Tibial nerve (tissue), 4 donors: ENCODE measurements at regions not wholly inside any gene's neighbourhood (a gene's known extent, or its start where the extent isn't known, plus 50 kb on each side); places are given as distances from the start of the nearest gene placed in this dataset.

Source experiments
- DNase-seq, 2 donors: peaks; one replicate each; pipeline ENCODE4 v3.0.0-alpha.2; 2019; ENCODE audit warnings: low spot score in 2 of 2
- H3K27ac ChIP-seq, 4 donors: fragments of 200-600 bp; sonication (generic) in 3 of 4; one replicate each; pipeline ENCODE4 v1.5.1; 2017 to 2019; ENCODE audit warnings: mild to moderate bottlenecking in 1 of 4
- H3K27me3 ChIP-seq, 2 donors: fragments of 200-600 bp; sonication (generic) in 1 of 2; one replicate each; pipeline versions ENCODE4 v1.5.1 to v1.6.0; 2017 to 2019
- H3K36me3 ChIP-seq, 3 donors: fragments of 200-600 bp; sonication (generic); one replicate each; pipeline ENCODE4 v1.5.1; 2018 to 2019
- H3K4me1 ChIP-seq, 4 donors: fragments of 200-600 bp; sonication (generic) in 3 of 4; one replicate each; pipeline ENCODE4 v1.5.1; 2017 to 2019
- H3K4me3 ChIP-seq, 4 donors: fragments of 200-600 bp; sonication (generic) in 3 of 4; one replicate each; pipeline ENCODE4 v1.5.1; 2017 to 2019; ENCODE audit warnings: mild to moderate bottlenecking in 1 of 4, moderate library complexity in 1 of 4
- H3K9me3 ChIP-seq, 4 donors: fragments of 200-600 bp; sonication (generic) in 3 of 4; one replicate each; pipeline ENCODE4 v1.5.1; 2017 to 2019
- CTCF ChIP-seq, 5 experiments: fragments of 200-600 bp in 3 of 5; fragments of 450-650 bp in 2 of 5; sonication (generic) in 3 of 5; IDR thresholded peaks; one replicate each; pipeline ENCODE4 v1.5.1; 2016 to 2019; ENCODE audit warnings: antibody characterized with exemption in 5 of 5, mild to moderate bottlenecking in 3 of 5, moderate library complexity in 2 of 5
- EP300 ChIP-seq, 2 donors: sonication (generic); formaldehyde crosslinking; IDR thresholded peaks; one replicate each; pipeline ENCODE4 v1.6.1; 2017; ENCODE audit warnings: antibody characterized with exemption in 2 of 2, mild to moderate bottlenecking in 1 of 2
- POLR2A ChIP-seq, 2 donors: fragments of 450-650 bp; IDR thresholded peaks; one replicate each; pipeline ENCODE4 v1.6.1; 2017; ENCODE audit warnings: antibody characterized with exemption in 2 of 2, mild to moderate bottlenecking in 2 of 2, moderate library complexity in 2 of 2
- WGBS, 2 donors: methylation state at CpG; one replicate each; pipeline ENCODE4 v1.1.5; 2018; 5-methylcytosine and 5-hydroxymethylcytosine counted together

- Histone ChIP-seq H3K36me3 (no peaks in the 10 kb centered on the region), H3K4me3 (no peak overlapping the region), H3K9me3 (no peaks in the 10 kb centered on the region), H3K27me3 (no peaks in the 10 kb centered on the region), H3K27ac (no peak overlapping the region), H3K4me1 (no peaks in the 10 kb centered on the region)
- WGBS, 2 donors: 87 to 93% methylated on average over 10 of the region's 10 CpGs
- DNase-seq: no peak
- no peak for TF ChIP-seq CTCF (IDR thresholded peaks at IDR 0.05)
- TF ChIP-seq POLR2A (IDR thresholded peaks at IDR 0.05): no peak
- TF ChIP-seq EP300 (IDR thresholded peaks at IDR 0.05): no peak
Observed at GRCh38 chrX:6374556-6374955, 145.9 kb upstream of the NLGN4X start.

- Histone ChIP-seq H3K27me3 (no peaks in the 10 kb centered on the region), H3K9me3 (no peaks in the 10 kb centered on the region), H3K4me3 (no peak overlapping the region), H3K36me3 (no peaks in the 10 kb centered on the region), H3K27ac (no peak overlapping the region), H3K4me1 (no peaks in the 10 kb centered on the region)
- WGBS, 2 donors: 64% methylated on average over 1 of the region's 1 CpG
- TF ChIP-seq EP300 (IDR thresholded peaks at IDR 0.05) (no peak), CTCF (IDR thresholded peaks at IDR 0.05) (no peak), POLR2A (IDR thresholded peaks at IDR 0.05) (no peak)
- DNase-seq: no peak
Observed at GRCh38 chrX:6372981-6373380, 144.3 kb upstream of the NLGN4X start.

GRCh38 chrX:6371353-6371752, 142.7 kb upstream of the NLGN4X start:
- DNase-seq: no peak
- Histone ChIP-seq H3K27ac (no peak overlapping the region), H3K4me1 (no peaks in the 10 kb centered on the region), H3K36me3 (no peaks in the 10 kb centered on the region), H3K9me3 (no peaks in the 10 kb centered on the region), H3K4me3 (no peak overlapping the region), H3K27me3 (no peaks in the 10 kb centered on the region)
- 60 to 77% methylated on average over 1 to 3 of the region's 3 CpGs for WGBS, 2 donors
- no peak for TF ChIP-seq CTCF (IDR thresholded peaks at IDR 0.05)
- no peak for TF ChIP-seq POLR2A (IDR thresholded peaks at IDR 0.05)
- TF ChIP-seq EP300 (IDR thresholded peaks at IDR 0.05): no peak

GRCh38 chrX:6363188-6363587, 134.5 kb upstream of the NLGN4X start:
- TF ChIP-seq POLR2A (IDR thresholded peaks at IDR 0.05): no peak
- TF ChIP-seq EP300 (IDR thresholded peaks at IDR 0.05): no peak
- TF ChIP-seq CTCF (IDR thresholded peaks at IDR 0.05): no peak
- no peaks in the 10 kb centered on the region for H3K27me3 ChIP-seq
- DNase-seq: no peak
- no peak overlapping the region for H3K4me3 ChIP-seq
- H3K9me3 ChIP-seq: no peaks in the 10 kb centered on the region
- 48 to 50% methylated on average over 4 of the region's 4 CpGs for WGBS, 2 donors
- no peaks in the 10 kb centered on the region for H3K36me3 ChIP-seq
- H3K4me1 ChIP-seq: no peaks in the 10 kb centered on the region
- no peak overlapping the region for H3K27ac ChIP-seq

- TF ChIP-seq EP300 (IDR thresholded peaks at IDR 0.05): no peak
- TF ChIP-seq CTCF (IDR thresholded peaks at IDR 0.05): no peak
- no peak for TF ChIP-seq POLR2A (IDR thresholded peaks at IDR 0.05)
- WGBS, 2 donors: 77 to 82% methylated on average over 4 of the region's 4 CpGs
Observed at GRCh38 chrX:6325437-6325836, 96.8 kb upstream of the NLGN4X start.

More at GRCh38 chrX:6325437-6325836, 96.8 kb upstream of the NLGN4X start:
- no peak for DNase-seq
- H3K4me1 ChIP-seq: no peaks in the 10 kb centered on the region
- H3K27ac ChIP-seq: no peak overlapping the region
- no peak overlapping the region for H3K4me3 ChIP-seq
- peaks cover 0 to 5% (median 0%) of the 10 kb centered on the region in 4 donors for H3K9me3 ChIP-seq
- no peaks in the 10 kb centered on the region for H3K36me3 ChIP-seq
- H3K27me3 ChIP-seq: no peaks in the 10 kb centered on the region
